Rectal smooth muscle tissue (tissue), 1 donor: ENCODE measurements at regions not wholly inside any gene's neighbourhood (a gene's known extent, or its start where the extent isn't known, plus 50 kb on each side); places are given as distances from the start of the nearest gene placed in this dataset.

Experiments used
- H3K27ac ChIP-seq: one replicate; pipeline ENCODE4 v1.7.0; 2013; ENCODE audit warnings: low read depth, low read length, inconsistent platforms
- H3K27me3 ChIP-seq: one replicate; pipeline ENCODE4 v1.7.0; 2013; ENCODE audit warnings: low read length; ENCODE audit not compliant: control insufficient read depth, insufficient read depth
- H3K36me3 ChIP-seq: one replicate; pipeline ENCODE4 v1.7.0; 2013; ENCODE audit warnings: low read length; ENCODE audit not compliant: control insufficient read depth, insufficient read depth
- H3K4me1 ChIP-seq: one replicate; pipeline ENCODE4 v1.7.0; 2013; ENCODE audit warnings: low read length; ENCODE audit not compliant: control insufficient read depth, insufficient read depth
- H3K4me3 ChIP-seq: one replicate; pipeline ENCODE4 v1.7.0; 2013; ENCODE audit warnings: low read length
- H3K9ac ChIP-seq: one replicate; pipeline ENCODE4 v1.7.0; 2013; ENCODE audit warnings: low read length

GRCh38 chr1:186575348-186575747 lies 104.9 kb downstream of the PTGS2 start:
- no peaks in the 10 kb centered on the region for H3K36me3 ChIP-seq
- no peak overlapping the region for H3K27ac ChIP-seq
- H3K9ac ChIP-seq: no peak overlapping the region
- H3K27me3 ChIP-seq: no peaks in the 10 kb centered on the region
- no peaks in the 10 kb centered on the region for H3K4me1 ChIP-seq
- no peak overlapping the region for H3K4me3 ChIP-seq

- Histone ChIP-seq H3K4me3 (no peak overlapping the region), H3K27ac (no peak overlapping the region)
Observed at GRCh38 chr1:186574926-186575325, 105.3 kb downstream of the PTGS2 start.

GRCh38 chr1:186572509-186572908 lies 107.7 kb downstream of the PTGS2 start:
- H3K36me3 ChIP-seq: no peaks in the 10 kb centered on the region
- no peak overlapping the region for H3K9ac ChIP-seq
- H3K27me3 ChIP-seq: no peaks in the 10 kb centered on the region
- no peak overlapping the region for H3K27ac ChIP-seq
- no peaks in the 10 kb centered on the region for H3K4me1 ChIP-seq
- H3K4me3 ChIP-seq: no peak overlapping the region

More at GRCh38 chr1:186574926-186575325, 105.3 kb downstream of the PTGS2 start:
- Histone ChIP-seq H3K9ac (no peak overlapping the region), H3K36me3 (no peaks in the 10 kb centered on the region), H3K27me3 (no peaks in the 10 kb centered on the region), H3K4me1 (no peaks in the 10 kb centered on the region)

GRCh38 chr1:186571771-186572170 lies 108.5 kb downstream of the PTGS2 start:
- no peaks in the 10 kb centered on the region for H3K27me3 ChIP-seq
- H3K9ac ChIP-seq: no peak overlapping the region
- H3K36me3 ChIP-seq: no peaks in the 10 kb centered on the region
- no peak overlapping the region for H3K27ac ChIP-seq
- H3K4me1 ChIP-seq: no peaks in the 10 kb centered on the region
- no peak overlapping the region for H3K4me3 ChIP-seq

- Histone ChIP-seq H3K36me3 (no peaks in the 10 kb centered on the region), H3K4me1 (no peaks in the 10 kb centered on the region), H3K9ac (no peak overlapping the region), H3K27ac (no peak overlapping the region), H3K4me3 (no peak overlapping the region), H3K27me3 (no peaks in the 10 kb centered on the region)
Observed at GRCh38 chr1:186569856-186570255, 108.9 kb upstream of the PDC start.

- no peak overlapping the region for H3K27ac ChIP-seq
- H3K9ac ChIP-seq: no peak overlapping the region
- H3K4me1 ChIP-seq: no peaks in the 10 kb centered on the region
- H3K27me3 ChIP-seq: no peaks in the 10 kb centered on the region
- no peaks in the 10 kb centered on the region for H3K36me3 ChIP-seq
- no peak overlapping the region for H3K4me3 ChIP-seq
Observed at GRCh38 chr1:186568221-186568620, 107.3 kb upstream of the PDC start.

- no peaks in the 10 kb centered on the region for H3K4me1 ChIP-seq
- no peaks in the 10 kb centered on the region for H3K36me3 ChIP-seq
- H3K9ac ChIP-seq: no peak overlapping the region
- no peaks in the 10 kb centered on the region for H3K27me3 ChIP-seq
- no peak overlapping the region for H3K4me3 ChIP-seq
- no peak overlapping the region for H3K27ac ChIP-seq
Observed at GRCh38 chr1:186566140-186566855, 105.4 kb upstream of the PDC start.

GRCh38 chr1:186564582-186564981 lies 103.7 kb upstream of the PDC start:
- Histone ChIP-seq H3K4me1 (no peaks in the 10 kb centered on the region), H3K27me3 (no peaks in the 10 kb centered on the region), H3K27ac (no peak overlapping the region), H3K9ac (no peak overlapping the region), H3K36me3 (no peaks in the 10 kb centered on the region), H3K4me3 (no peak overlapping the region)

GRCh38 chr1:186559601-186560116 lies 98.7 kb upstream of the PDC start:
- no peaks in the 10 kb centered on the region for H3K36me3 ChIP-seq
- H3K4me3 ChIP-seq: no peak overlapping the region
- no peaks in the 10 kb centered on the region for H3K4me1 ChIP-seq
- no peak overlapping the region for H3K9ac ChIP-seq
- H3K27me3 ChIP-seq: no peaks in the 10 kb centered on the region
- no peak overlapping the region for H3K27ac ChIP-seq

GRCh38 chr1:186557147-186557777 lies 96.3 kb upstream of the PDC start:
- no peaks in the 10 kb centered on the region for H3K27me3 ChIP-seq
- no peak overlapping the region for H3K27ac ChIP-seq
- H3K4me1 ChIP-seq: no peaks in the 10 kb centered on the region
- no peak overlapping the region for H3K4me3 ChIP-seq
- no peak overlapping the region for H3K9ac ChIP-seq
- H3K36me3 ChIP-seq: no peaks in the 10 kb centered on the region

GRCh38 chr1:186550832-186551231 lies 89.9 kb upstream of the PDC start:
- Histone ChIP-seq H3K4me3 (no peak overlapping the region), H3K27me3 (no peaks in the 10 kb centered on the region), H3K36me3 (no peaks in the 10 kb centered on the region), H3K4me1 (no peaks in the 10 kb centered on the region), H3K27ac (no peak overlapping the region), H3K9ac (no peak overlapping the region)

GRCh38 chr1:186541003-186541402 lies 80.1 kb upstream of the PDC start:
- Histone ChIP-seq H3K36me3 (no peaks in the 10 kb centered on the region), H3K4me3 (no peak overlapping the region), H3K9ac (no peak overlapping the region), H3K4me1 (no peaks in the 10 kb centered on the region), H3K27ac (no peak overlapping the region), H3K27me3 (no peaks in the 10 kb centered on the region)

- no peak overlapping the region for H3K27ac ChIP-seq
- H3K9ac ChIP-seq: no peak overlapping the region
- no peaks in the 10 kb centered on the region for H3K4me1 ChIP-seq
- no peak overlapping the region for H3K4me3 ChIP-seq
- no peaks in the 10 kb centered on the region for H3K27me3 ChIP-seq
- no peaks in the 10 kb centered on the region for H3K36me3 ChIP-seq
Observed at GRCh38 chr1:186540521-186540920, 79.6 kb upstream of the PDC start.
